Ascending aorta (tissue), 2 donors: ENCODE measurements at regions not wholly inside any gene's neighbourhood (a gene's known extent, or its start where the extent isn't known, plus 50 kb on each side); places are given as distances from the start of the nearest gene placed in this dataset.

ENCODE experiments used
- DNase-seq, 2 donors: peaks; one replicate each; pipeline ENCODE4 v3.0.0-alpha.2; 2019; ENCODE audit warnings: low spot score in 2 of 2
- H3K27ac ChIP-seq, 2 donors: fragments of 200-600 bp; sonication (generic); one replicate each; pipeline ENCODE4 v1.5.1; 2016 to 2017; ENCODE audit warnings: mild to moderate bottlenecking in 1 of 2
- H3K27me3 ChIP-seq: fragments of 200-600 bp; sonication (generic); one replicate; pipeline ENCODE4 v1.5.1; 2017
- H3K36me3 ChIP-seq, 2 donors: fragments of 200-600 bp; sonication (generic); one replicate each; pipeline ENCODE4 v1.5.1; 2016
- H3K4me1 ChIP-seq, 2 donors: fragments of 200-600 bp; sonication (generic); one replicate each; pipeline ENCODE4 v1.5.1; 2016 to 2017; ENCODE audit warnings: mild to moderate bottlenecking in 1 of 2
- H3K4me3 ChIP-seq, 2 donors: fragments of 200-600 bp; sonication (generic); one replicate each; pipeline ENCODE4 v1.5.1; 2016 to 2017; ENCODE audit warnings: mild to moderate bottlenecking in 1 of 2
- H3K9me3 ChIP-seq, 2 donors: fragments of 200-600 bp; sonication (generic); one replicate each; pipeline ENCODE4 v1.5.1; 2016
- intact Hi-C: fragments of 100-400 bp; cut with DNase I; formaldehyde crosslinking; loops from one replicate; pipeline ENCODE4 v1.15.1; 2023
- TF ChIP-seq, protein P1 (sequence below), 3 experiments: fragments of 200-600 bp in 2 of 3; fragments of 450-650 bp in 1 of 3; sonication (generic) in 2 of 3; IDR thresholded peaks; one replicate each; pipeline ENCODE4 v1.5.1; 2016 to 2019; ENCODE audit warnings: antibody characterized with exemption in 3 of 3, mild to moderate bottlenecking in 1 of 3, moderate library complexity in 1 of 3

DNA sequence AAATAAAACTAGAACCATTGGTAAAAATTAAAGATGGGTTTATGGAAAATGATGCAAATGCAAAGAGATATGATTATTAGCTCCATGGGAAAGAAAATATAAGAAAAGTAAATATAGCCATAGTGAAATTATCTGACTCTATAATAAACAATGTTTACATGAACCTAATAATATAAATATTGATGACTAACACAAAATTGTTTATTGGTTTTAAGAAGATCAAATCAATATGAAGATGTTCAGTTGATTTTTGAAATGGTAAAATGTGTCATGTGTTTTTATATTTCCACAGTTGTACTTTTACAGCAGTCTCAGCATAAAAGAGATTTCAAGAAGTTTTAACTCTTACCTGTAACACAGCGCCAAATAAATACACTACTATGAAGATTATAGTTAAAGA, 114.0 kb downstream of the SLC41A2 start:
- Histone ChIP-seq H3K4me3 (no peak overlapping the region), H3K27ac (no peak overlapping the region), H3K36me3 (no peaks in the 10 kb centered on the region), H3K27me3 (no peaks in the 10 kb centered on the region), H3K4me1 (peaks cover 4 to 8% of the 10 kb centered on the region in 2 donors), H3K9me3 (no peaks in the 10 kb centered on the region)
- TF ChIP-seq, protein P1, sequence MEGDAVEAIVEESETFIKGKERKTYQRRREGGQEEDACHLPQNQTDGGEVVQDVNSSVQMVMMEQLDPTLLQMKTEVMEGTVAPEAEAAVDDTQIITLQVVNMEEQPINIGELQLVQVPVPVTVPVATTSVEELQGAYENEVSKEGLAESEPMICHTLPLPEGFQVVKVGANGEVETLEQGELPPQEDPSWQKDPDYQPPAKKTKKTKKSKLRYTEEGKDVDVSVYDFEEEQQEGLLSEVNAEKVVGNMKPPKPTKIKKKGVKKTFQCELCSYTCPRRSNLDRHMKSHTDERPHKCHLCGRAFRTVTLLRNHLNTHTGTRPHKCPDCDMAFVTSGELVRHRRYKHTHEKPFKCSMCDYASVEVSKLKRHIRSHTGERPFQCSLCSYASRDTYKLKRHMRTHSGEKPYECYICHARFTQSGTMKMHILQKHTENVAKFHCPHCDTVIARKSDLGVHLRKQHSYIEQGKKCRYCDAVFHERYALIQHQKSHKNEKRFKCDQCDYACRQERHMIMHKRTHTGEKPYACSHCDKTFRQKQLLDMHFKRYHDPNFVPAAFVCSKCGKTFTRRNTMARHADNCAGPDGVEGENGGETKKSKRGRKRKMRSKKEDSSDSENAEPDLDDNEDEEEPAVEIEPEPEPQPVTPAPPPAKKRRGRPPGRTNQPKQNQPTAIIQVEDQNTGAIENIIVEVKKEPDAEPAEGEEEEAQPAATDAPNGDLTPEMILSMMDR (IDR thresholded peaks at IDR 0.05) = no peak
- intact Hi-C loops = no loop called here
- DNase-seq = no peak

DNA sequence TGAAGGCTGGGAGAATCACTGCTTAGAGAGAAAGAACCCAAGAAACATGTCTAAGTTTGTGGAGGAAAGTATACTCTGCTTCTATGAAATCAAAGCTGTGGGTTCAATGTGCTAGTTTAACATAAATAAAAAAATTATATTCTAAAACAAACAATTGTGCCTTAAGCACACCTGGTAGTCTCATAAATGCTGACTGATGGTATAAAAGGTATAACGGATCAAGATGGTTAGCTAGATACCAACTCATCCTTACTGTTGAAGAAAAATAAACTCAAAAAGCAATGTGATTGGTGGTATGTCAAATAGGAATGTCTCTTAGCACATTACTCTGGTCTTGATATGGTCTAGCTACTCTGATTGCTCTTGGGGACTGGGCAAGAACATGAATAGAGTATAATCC, 117.8 kb downstream of the SLC41A2 start:
- Histone ChIP-seq H3K9me3 (no peaks in the 10 kb centered on the region), H3K4me3 (no peak overlapping the region), H3K27ac (no peak overlapping the region), H3K27me3 (no peaks in the 10 kb centered on the region), H3K36me3 (no peaks in the 10 kb centered on the region), H3K4me1 (peaks cover 0 to 5% of the 10 kb centered on the region in 2 donors)
- DNase-seq = no peak
- TF ChIP-seq, protein P1 (IDR thresholded peaks at IDR 0.05) = no peak
- intact Hi-C loops = no loop called here

DNA sequence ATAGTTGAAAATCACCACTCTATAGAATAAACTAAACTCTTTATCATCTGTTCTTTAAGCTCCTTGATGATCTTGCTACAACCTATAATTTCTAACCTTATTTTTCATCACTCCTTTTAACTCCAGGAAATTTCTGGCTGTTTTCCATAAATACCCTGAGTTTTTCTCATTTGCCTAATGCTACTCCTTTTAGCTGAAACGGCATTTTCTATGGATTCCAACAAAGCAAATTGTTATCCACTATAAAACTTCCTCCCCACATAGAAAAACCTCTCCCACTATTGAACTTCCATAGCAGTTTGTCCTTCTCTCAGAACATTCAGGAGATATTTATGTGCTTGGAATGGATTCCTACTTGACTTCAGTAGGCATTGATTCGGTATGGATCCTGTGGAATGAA, 122.8 kb downstream of the SLC41A2 start:
- no peaks in the 10 kb centered on the region for H3K4me1 ChIP-seq
- TF ChIP-seq, protein P1 (IDR thresholded peaks at IDR 0.05) = no peak
- intact Hi-C loops = no loop called here
- H3K36me3 ChIP-seq = no peaks in the 10 kb centered on the region
- no peak for DNase-seq
- no peak overlapping the region for H3K27ac ChIP-seq
- H3K9me3 ChIP-seq = no peaks in the 10 kb centered on the region
- H3K27me3 ChIP-seq = no peaks in the 10 kb centered on the region
- no peak overlapping the region for H3K4me3 ChIP-seq

DNA sequence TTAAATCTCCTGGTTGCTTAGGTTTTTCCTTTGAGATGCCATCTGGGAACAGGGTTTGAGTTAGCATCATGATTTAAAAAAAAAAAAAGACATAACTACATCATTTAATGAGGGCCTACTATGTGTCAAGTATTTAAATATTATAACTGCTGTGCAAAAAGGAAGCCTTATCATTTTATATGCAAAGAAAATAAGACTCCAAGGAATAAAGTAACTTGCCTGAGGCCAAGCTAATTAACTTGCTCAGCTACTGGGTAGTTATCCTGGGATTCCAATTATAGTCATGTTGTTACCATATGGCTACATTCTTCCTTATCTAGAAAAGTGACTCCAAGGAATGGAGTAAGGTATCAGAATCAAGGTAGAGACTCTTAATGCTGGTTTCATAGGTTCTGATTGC, 123.5 kb downstream of the SLC41A2 start:
- DNase-seq = no peak
- no peaks in the 10 kb centered on the region for H3K27me3 ChIP-seq
- H3K4me3 ChIP-seq = no peak overlapping the region
- no peak overlapping the region for H3K27ac ChIP-seq
- H3K4me1 ChIP-seq = no peaks in the 10 kb centered on the region
- intact Hi-C loops = no loop called here
- H3K9me3 ChIP-seq = no peaks in the 10 kb centered on the region
- TF ChIP-seq, protein P1 (IDR thresholded peaks at IDR 0.05) = no peak
- no peaks in the 10 kb centered on the region for H3K36me3 ChIP-seq

DNA sequence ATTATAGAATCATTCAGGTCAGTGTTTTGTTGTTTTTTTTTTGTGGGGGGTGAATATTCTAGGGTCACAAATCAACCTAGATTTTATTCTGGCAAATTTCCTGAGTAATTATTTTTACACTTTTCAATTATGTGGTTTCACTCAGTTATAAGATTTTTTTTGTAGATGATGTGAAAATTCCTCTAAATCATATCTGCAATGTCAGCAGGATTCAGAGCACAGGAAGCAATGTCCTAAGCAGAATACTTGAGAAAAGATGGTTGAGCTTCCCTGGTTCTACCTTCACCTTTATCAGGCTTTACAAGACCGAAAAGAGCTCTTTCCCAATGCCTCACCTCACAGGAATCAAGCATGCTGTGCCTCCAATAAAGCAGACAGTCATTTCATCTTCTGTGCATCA, 124.3 kb downstream of the SLC41A2 start:
- H3K4me3 ChIP-seq = no peak overlapping the region
- no peaks in the 10 kb centered on the region for H3K27me3 ChIP-seq
- intact Hi-C loops = no loop called here
- no peak for DNase-seq
- H3K9me3 ChIP-seq = no peaks in the 10 kb centered on the region
- no peaks in the 10 kb centered on the region for H3K4me1 ChIP-seq
- H3K27ac ChIP-seq = no peak overlapping the region
- H3K36me3 ChIP-seq = no peaks in the 10 kb centered on the region
- TF ChIP-seq, protein P1 (IDR thresholded peaks at IDR 0.05) = no peak

DNA sequence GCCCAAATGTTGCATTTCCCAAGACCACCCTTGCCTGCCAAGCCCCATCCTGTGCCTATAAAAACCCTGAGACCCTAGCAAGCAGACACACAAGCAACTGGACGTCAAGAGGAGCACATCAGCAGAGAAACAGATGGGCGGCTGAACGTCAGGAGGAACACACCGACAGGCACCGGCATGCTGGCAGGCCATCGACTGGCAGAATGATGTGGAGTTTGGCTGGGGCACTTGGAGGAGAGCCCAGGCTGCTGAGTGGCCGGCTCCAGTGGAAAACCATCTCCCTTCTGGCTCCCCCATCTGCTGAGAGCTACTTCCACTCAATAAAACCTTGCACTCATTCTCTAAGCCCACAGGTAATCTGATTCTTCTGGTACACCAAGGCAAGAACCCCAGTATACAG, 130.1 kb downstream of the SLC41A2 start:
- no peak overlapping the region for H3K4me3 ChIP-seq
- H3K9me3 ChIP-seq = peaks cover 0 to 14% of the 10 kb centered on the region in 2 donors
- no peaks in the 10 kb centered on the region for H3K27me3 ChIP-seq
- H3K4me1 ChIP-seq = no peaks in the 10 kb centered on the region
- H3K27ac ChIP-seq = no peak overlapping the region
- H3K36me3 ChIP-seq = peaks cover 4 to 6% of the 10 kb centered on the region in 2 donors
- TF ChIP-seq, protein P1 (IDR thresholded peaks at IDR 0.05) = no peak
- intact Hi-C loops = no loop called here
- no peak for DNase-seq
